Mammary epithelial cell (primary cell): ENCODE measurements at regions not wholly inside any gene's neighbourhood (a gene's known extent, or its start where the extent isn't known, plus 50 kb on each side); places are given as distances from the start of the nearest gene placed in this dataset.

Experiments used
- CTCF ChIP-seq, 2 donors: IDR thresholded peaks in 1 of 2; conservative IDR thresholded peaks in 1 of 2; 2 replicates each; pipeline ENCODE4 v1.5.1; 2011 to 2012; ENCODE audit warnings: inconsistent platforms in 2 of 2, low read length in 2 of 2, mild to moderate bottlenecking in 2 of 2, control low read depth in 1 of 2, low read depth in 1 of 2; ENCODE audit not compliant: insufficient read depth in 1 of 2; ENCODE audit errors: extremely low read depth in 1 of 2
- EZH2 ChIP-seq: IDR thresholded peaks from 2 replicates; pipeline ENCODE4 v1.6.1; 2012; ENCODE audit warnings: low read length, inconsistent platforms, borderline replicate concordance

DNA sequence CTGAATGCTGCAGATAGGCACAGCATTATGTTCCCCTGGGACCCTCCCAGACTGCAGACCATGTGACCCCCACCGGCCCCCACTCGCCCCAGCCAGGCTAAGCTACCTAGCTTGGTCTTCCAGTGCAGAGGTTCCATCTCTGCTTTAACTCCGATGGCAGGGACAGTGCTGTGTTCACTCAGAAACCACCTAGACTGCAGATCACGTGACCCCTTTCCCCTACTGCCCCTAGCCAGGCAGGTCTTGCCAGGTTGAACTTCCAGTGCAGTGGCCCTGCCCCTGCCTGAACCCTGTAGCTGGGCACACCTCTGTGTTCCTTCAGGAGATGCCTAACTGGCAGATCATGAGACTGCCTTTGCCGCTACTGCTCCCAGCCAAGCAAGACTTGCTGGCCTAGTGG, 1116.2 kb downstream of the FLRT2 start:
- TF ChIP-seq CTCF (conservative IDR thresholded peaks at IDR 0.05 in 1 of 2, IDR thresholded peaks at IDR 0.05 in 1 of 2; ENCODE audit: extremely low read depth in 1 of 2, insufficient read depth in 1 of 2, low read depth in 1 of 2, low read length in 2 of 2): no peak
- TF ChIP-seq EZH2: no peak
